ENCODE measurements at regions not wholly inside any gene's neighbourhood (a gene's known extent, or its start where the extent isn't known, plus 50 kb on each side); places are given as distances from the start of the nearest gene placed in this dataset.
"Not testable (repeated sequence)": the region's sequence is repeated elsewhere in the genome, so short reads cannot be mapped to it uniquely, and the experiment has no call there.

DNA sequence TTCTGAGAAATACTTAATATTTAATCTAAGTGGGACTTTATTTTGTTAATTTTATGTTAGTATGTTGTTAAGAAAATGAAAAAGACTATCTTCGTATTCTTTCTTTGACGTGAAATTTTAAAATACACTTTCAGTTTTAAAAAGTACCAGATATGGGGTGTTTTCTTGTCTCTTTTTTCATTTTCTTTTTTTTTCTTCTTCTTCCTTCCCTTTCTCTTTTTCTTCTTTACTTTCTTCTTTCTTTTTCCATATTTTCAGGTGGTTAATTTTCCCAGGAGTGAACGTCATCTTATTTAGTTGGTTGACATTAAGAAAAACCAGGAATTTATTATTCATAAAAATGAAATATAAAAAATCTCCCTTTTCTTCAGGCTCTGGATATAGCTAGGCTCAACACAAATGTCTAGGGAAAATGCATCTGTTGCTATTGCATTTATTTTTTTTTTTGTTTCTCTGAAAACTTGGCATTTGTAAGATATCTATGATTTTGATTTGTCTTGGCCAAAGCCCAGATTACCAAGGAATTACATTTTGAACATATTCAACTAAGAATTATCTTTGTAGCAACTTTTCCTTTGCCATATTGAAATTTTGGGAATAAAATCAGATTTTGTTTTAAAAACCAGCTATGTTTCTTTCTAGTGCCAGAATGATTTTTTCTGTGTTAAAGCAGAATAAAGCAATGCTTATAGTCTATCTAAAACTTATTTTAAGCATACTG is 241.3 kb upstream of the FOXP2 start:
- no peaks in the 10 kb centered on the region for H3K9me3 ChIP-seq (ENCODE audit: control insufficient read depth, insufficient read depth, low read length)
- ChIA-PET CTCF (no interaction called here), POLR2A (no interaction called here)
- H3K4me3 ChIP-seq (ENCODE audit: low read depth, low read length), result no peak overlapping the region
- no peak overlapping the region for H3K27ac ChIP-seq (ENCODE audit: low read depth, low read length)
- TF ChIP-seq, protein P1, sequence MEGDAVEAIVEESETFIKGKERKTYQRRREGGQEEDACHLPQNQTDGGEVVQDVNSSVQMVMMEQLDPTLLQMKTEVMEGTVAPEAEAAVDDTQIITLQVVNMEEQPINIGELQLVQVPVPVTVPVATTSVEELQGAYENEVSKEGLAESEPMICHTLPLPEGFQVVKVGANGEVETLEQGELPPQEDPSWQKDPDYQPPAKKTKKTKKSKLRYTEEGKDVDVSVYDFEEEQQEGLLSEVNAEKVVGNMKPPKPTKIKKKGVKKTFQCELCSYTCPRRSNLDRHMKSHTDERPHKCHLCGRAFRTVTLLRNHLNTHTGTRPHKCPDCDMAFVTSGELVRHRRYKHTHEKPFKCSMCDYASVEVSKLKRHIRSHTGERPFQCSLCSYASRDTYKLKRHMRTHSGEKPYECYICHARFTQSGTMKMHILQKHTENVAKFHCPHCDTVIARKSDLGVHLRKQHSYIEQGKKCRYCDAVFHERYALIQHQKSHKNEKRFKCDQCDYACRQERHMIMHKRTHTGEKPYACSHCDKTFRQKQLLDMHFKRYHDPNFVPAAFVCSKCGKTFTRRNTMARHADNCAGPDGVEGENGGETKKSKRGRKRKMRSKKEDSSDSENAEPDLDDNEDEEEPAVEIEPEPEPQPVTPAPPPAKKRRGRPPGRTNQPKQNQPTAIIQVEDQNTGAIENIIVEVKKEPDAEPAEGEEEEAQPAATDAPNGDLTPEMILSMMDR (IDR thresholded peaks at IDR 0.05; ENCODE audit: low read depth, low read length), result no peak
- DNase-seq (ENCODE audit: low read depth, low spot score), result no peak
- H3K27me3 ChIP-seq (ENCODE audit: control insufficient read depth, insufficient read depth, low read length), result no peaks in the 10 kb centered on the region

DNA sequence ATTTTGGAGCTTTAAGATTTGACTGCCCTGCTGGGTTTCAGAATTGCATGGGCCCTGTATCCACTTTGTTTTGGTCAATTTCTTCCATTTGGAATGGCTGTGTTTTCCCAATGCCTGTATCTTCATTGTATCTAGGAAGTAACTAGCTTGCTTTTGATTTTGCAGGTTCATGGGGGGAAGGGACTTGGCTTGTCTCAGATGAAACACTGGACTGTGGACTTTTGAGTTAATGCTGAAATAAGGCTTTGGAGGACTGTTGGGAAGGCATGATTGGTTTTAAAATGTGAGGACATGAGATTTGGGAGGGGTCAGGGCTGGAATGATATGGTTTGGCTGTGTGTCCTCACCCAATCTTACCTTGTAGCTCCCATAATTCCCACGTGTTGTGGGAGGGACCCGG is 245.2 kb upstream of the FOXP2 start:
- H3K4me3 ChIP-seq (ENCODE audit: low read depth, low read length); H3K27ac ChIP-seq (ENCODE audit: low read depth, low read length); CTCF ChIA-PET; H3K9me3 ChIP-seq (ENCODE audit: control insufficient read depth, insufficient read depth, low read length); H3K27me3 ChIP-seq (ENCODE audit: control insufficient read depth, insufficient read depth, low read length); DNase-seq (ENCODE audit: low read depth, low spot score); POLR2A ChIA-PET: not testable (repeated sequence)

DNA sequence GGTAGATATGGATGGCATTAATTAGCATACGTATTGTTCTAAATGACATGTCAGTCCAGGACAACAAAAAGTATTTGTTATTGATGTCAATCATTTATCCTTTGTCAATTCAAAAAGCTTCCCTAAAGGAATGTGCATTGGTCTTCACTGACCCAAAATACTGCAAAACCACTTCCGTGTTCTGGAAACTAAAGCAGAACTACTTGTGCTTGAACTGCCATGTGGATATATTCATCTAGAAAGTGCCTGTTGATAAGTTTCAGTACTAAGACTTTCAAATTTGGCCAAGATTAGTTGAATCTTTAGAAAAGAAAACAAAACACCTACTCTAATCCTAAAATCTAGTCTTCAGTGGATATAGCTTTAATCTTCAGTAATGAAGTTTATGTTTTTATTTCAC is 242.1 kb upstream of the PPP1R3A start:
- CTCF ChIA-PET, result no interaction called here
- POLR2A ChIA-PET, result no interaction called here

DNA sequence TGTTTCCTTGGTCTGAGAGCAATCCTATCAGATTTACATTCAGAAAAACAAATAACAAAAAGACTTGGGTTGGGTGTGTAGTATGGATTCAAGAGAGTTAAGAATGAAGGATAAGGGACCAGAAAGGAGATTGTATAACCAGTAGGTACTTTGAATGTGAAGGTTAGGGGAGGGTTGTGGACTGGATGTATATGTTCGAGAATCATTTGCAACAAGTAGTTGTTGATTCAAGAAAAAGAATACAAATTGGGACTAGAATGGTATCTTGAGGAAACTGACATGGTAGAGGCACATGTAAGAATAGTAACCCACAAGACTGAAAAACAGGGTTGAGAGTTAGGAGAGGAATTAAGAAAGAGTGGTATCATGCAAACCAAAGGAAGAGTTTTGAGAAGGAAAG is 240.0 kb upstream of the PPP1R3A start:
- TF ChIP-seq, protein P1 (IDR thresholded peaks at IDR 0.05; ENCODE audit: low read depth, low read length), result no peak

More for the DNA sequence above, 242.1 kb upstream of the PPP1R3A start:
- Histone ChIP-seq H3K9me3 (ENCODE audit: control insufficient read depth, insufficient read depth, low read length) (no peaks in the 10 kb centered on the region), H3K27ac (ENCODE audit: low read depth, low read length) (no peak overlapping the region), H3K27me3 (ENCODE audit: control insufficient read depth, insufficient read depth, low read length) (no peaks in the 10 kb centered on the region), H3K4me3 (ENCODE audit: low read depth, low read length) (no peak overlapping the region)
- TF ChIP-seq, protein P1 (IDR thresholded peaks at IDR 0.05; ENCODE audit: low read depth, low read length), result no peak
- DNase-seq (ENCODE audit: low read depth, low spot score), result no peak

DNA sequence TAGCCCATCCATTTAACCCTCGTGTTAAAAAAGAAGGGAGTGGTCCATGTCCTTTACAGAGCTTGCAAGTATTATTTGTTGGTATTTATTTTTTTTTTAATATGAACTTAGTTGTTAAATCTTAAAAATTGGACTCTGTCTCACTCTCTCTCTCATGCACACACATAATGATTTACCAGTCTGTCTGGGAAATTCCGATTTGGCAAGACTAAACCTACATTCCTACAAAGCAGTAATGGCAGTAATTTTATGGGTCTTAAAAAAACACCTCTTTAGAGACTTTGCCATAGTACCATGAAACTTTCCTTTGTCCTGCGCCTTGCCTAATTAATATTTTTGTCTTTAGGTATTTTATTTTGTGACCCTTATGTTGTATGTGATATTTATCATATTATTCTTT is 239.5 kb upstream of the PPP1R3A start:
- Histone ChIP-seq H3K9me3 (ENCODE audit: control insufficient read depth, insufficient read depth, low read length) (no peaks in the 10 kb centered on the region), H3K27me3 (ENCODE audit: control insufficient read depth, insufficient read depth, low read length) (no peaks in the 10 kb centered on the region), H3K4me3 (ENCODE audit: low read depth, low read length) (no peak overlapping the region), H3K27ac (ENCODE audit: low read depth, low read length) (no peak overlapping the region)
- no peak for DNase-seq (ENCODE audit: low read depth, low spot score)
- CTCF ChIA-PET, result no interaction called here
- POLR2A ChIA-PET, result no interaction called here
- TF ChIP-seq, protein P1 (IDR thresholded peaks at IDR 0.05; ENCODE audit: low read depth, low read length), result no peak

More for the DNA sequence above, 240.0 kb upstream of the PPP1R3A start:
- no peaks in the 10 kb centered on the region for H3K27me3 ChIP-seq (ENCODE audit: control insufficient read depth, insufficient read depth, low read length)
- ChIA-PET CTCF (no interaction called here), POLR2A (no interaction called here)
- no peak for DNase-seq (ENCODE audit: low read depth, low spot score)
- no peak overlapping the region for H3K4me3 ChIP-seq (ENCODE audit: low read depth, low read length)
- H3K9me3 ChIP-seq (ENCODE audit: control insufficient read depth, insufficient read depth, low read length), result no peaks in the 10 kb centered on the region
- H3K27ac ChIP-seq (ENCODE audit: low read depth, low read length), result no peak overlapping the region

Measured in AG04450 (cell line).